Fibroblast of villous mesenchyme (primary cell): ENCODE measurements at regions not wholly inside any gene's neighbourhood (a gene's known extent, or its start where the extent isn't known, plus 50 kb on each side); places are given as distances from the start of the nearest gene placed in this dataset.

ENCODE experiments used
- DNase-seq: peaks from one replicate; pipeline ENCODE4 v3.0.0-alpha.2; 2010; ENCODE audit warnings: low read depth
- H3K4me3 ChIP-seq: 2 replicates; pipeline ENCODE4 v1.5.1; 2011; ENCODE audit warnings: low read depth, mild to moderate bottlenecking, low read length
- TF ChIP-seq, protein P1 (sequence below): IDR thresholded peaks from 2 replicates; pipeline ENCODE4 v1.5.1; 2012; ENCODE audit warnings: low read depth, mild to moderate bottlenecking, low read length; ENCODE audit not compliant: insufficient read depth

DNA sequence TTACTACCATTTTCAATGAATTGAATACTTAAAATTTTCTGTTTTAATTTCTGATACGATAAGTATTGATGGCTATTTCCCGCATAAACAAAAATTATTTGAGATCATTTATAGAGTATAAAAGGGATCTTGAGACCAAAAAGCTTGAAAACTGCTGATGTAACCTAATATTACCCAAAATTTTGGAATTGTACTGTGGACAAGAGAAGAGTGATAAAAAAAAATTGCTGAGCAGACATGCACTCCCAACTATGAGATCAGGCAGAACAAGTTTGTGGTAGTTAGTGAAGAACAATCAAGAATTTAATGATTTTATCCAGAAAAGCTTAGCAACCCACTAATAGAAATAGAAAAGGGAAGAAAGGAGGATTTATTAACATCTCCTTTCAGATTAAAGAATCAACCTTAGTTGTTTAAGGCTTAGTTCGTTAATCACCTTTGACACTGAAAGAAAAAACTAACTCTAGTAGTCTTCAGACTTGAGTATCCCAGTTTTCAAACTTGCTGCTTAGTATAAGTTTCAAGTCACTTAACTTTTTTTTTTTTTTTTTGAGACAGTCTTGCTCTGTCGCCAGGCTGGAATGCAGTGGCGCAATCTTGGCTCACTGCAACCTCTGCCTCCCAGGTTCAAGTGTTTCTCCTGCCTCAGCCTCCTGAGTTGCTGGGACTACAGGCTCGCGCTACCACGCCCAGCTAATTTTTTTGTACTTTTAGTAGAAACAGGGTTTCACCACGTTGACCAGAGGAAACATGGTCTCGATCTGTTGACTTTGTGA is 50.6 kb upstream of the ZC3HAV1 start:
- DNase-seq, result peak; percentile 3
- no peak overlapping the region for H3K4me3 ChIP-seq
- TF ChIP-seq, protein P1, sequence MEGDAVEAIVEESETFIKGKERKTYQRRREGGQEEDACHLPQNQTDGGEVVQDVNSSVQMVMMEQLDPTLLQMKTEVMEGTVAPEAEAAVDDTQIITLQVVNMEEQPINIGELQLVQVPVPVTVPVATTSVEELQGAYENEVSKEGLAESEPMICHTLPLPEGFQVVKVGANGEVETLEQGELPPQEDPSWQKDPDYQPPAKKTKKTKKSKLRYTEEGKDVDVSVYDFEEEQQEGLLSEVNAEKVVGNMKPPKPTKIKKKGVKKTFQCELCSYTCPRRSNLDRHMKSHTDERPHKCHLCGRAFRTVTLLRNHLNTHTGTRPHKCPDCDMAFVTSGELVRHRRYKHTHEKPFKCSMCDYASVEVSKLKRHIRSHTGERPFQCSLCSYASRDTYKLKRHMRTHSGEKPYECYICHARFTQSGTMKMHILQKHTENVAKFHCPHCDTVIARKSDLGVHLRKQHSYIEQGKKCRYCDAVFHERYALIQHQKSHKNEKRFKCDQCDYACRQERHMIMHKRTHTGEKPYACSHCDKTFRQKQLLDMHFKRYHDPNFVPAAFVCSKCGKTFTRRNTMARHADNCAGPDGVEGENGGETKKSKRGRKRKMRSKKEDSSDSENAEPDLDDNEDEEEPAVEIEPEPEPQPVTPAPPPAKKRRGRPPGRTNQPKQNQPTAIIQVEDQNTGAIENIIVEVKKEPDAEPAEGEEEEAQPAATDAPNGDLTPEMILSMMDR, result no peak

DNA sequence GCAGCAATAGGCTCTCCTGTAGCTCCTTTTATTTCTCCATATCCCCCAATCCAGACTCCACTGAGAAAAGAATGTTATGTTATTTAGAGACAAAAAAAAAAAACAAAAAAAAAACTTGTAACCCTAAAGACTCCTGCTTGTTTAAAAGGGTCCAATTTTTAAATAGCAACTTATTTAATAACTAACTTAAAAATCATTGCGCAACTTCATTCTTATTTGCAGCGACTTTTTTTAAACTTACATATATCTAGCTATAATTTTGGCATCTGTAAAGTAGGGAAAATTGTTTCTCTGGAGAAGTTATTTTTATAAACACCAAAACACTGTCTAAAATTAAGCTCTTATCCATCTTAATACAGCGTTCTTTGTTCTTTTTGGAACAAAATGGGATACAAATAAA is 59.0 kb upstream of the ZC3HAV1 start:
- H3K4me3 ChIP-seq, result no peak overlapping the region
- TF ChIP-seq, protein P1, result no peak
- no peak for DNase-seq

DNA sequence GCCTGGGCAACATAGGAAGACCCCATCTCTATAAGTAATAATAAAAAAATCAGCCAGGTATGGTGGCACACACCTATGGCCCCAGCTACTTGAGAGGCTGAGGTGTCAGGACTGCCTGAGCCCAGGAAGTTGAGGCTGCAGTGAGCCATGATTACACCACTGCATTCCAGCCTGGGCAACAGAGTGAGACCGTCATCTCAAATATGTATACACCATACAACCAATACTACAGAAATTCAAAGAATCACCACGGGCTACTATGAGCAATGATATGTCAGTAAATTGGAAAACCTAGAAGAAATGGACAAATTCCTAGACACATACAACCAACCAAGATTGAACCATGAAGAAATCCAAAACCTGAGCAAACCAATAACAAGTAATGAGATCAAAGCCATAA is 60.3 kb upstream of the ZC3HAV1 start:
- DNase-seq, result no peak
- no peak overlapping the region for H3K4me3 ChIP-seq
- TF ChIP-seq, protein P1, result no peak

DNA sequence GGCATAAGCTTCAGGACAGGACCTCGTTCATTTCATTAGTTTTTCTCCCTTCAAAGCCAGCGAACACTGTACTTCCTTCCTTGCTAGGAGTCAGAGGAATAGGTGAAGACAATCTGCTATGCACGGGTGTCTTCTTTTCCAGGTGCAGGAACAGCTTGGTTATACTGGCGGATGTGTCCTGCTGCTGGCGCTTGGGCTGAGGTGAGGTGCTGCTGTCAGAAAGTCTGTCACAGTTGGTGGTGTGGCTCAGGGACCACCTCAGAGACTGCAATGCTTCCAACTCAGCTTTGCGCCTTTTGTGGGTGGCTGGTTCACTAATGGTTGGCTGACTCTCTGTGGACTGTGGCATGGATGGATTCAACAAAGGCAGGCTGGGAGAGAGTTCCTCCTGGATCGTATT is 58.3 kb upstream of the UBN2 start:
- no peak for DNase-seq

DNA sequence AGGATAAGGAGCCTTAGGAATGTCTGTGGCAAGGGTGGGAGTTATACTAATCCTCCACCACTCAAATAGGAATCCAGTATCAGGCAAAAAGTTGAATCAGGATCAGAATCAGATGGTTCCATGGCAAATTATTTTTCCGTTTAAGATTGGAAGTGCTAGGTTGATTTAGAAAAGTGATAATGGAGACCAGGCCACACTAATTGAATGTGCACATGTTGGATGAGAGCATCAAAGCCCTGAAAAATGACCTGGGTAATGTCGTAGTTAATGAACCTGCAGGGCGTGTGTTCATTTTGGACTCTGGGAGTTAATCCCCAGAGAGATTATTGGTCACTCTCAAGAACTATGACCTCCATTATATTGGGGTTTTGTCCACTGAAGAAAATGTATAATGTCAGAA is 53.3 kb upstream of the UBN2 start:
- TF ChIP-seq, protein P1, result no peak
- no peak overlapping the region for H3K4me3 ChIP-seq
- no peak for DNase-seq

More for the DNA sequence above, 58.3 kb upstream of the UBN2 start:
- TF ChIP-seq, protein P1, result no peak
- no peak overlapping the region for H3K4me3 ChIP-seq

DNA sequence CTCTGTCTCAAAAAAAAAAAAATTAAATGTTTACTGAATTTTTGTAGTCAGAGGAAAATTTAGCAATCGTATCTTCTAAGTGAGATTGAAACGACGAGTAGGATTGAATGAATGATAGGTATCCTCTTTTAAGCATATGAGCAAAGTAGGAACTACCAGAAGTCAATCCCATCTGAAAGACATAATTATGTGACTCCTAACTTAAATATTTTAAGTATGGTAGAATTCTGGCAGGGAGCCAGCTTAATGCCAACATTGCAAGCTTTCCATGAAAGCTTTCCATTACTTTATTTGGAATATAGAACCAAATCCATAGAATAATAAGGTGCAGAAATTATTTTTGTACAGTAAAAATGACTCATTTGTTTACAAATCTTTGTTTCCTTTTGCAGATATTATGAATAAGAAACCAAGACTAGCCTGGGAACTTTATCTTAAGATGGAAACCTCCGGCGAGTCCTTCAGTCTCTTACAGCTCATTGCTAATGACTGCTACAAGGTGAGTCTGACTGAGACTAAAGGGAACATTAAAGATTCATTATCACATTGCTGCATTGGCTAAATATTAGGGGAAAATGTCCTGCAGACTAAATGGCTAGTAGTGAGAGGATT is 50.2 kb upstream of the UBN2 start:
- H3K4me3 ChIP-seq, result no peak overlapping the region
- TF ChIP-seq, protein P1, result no peak
- DNase-seq, result peak; percentile 19
